ENCODE measurements at regions not wholly inside any gene's neighbourhood (a gene's known extent, or its start where the extent isn't known, plus 50 kb on each side); places are given as distances from the start of the nearest gene placed in this dataset.

DNA sequence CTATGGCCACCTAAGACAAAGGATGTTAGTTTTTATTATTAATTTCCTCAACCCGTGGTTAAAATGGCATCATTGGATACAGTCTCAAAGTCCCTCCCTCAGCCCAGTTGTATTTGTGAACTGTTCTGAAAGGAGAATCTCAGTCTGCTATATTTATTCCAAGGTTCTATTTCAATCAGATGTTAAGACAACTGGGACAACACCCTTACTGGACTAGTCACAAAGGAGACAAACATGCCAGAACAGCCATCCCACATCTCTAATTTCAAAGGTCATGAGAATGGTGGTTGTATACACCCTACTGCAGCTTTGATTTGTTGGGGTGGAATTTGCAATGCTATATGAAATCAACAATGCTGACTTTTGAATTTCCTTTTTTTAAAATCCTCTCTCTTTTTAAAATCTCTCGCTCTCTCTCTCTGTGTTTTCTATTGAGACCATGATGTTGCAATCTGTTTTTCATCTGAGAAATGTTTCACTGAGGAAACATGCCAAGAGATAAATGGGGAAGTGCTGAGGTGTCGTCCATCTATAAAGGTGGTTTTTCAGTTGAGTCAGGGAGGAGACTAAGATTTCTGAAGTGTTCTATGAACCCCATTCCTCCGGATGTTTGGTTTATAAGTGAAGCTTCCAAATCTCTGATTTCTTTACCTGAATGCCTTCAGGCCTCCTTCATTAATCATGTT is 201.5 kb upstream of the GATB start:
- DNase-seq = no peak

DNA sequence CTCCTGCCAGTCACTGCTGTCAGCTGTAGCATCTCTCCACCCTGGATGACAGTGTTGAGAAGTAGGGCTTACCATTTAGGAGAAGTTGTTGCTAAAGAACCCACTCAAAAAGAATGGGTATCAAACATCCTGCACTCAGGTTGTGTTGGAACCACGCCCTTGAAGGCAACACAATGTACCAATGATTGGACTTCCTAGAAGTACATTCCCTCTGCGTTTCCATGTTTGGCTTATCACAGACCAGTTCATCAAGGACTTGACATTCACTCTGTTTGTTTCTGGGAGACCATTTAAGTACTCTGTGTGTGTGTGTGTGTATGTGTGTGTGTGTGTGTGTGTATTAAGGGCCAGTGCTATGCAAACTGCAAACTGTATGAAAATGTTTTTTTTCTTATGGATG is 200.6 kb upstream of the GATB start:
- DNase-seq = no peak

DNA sequence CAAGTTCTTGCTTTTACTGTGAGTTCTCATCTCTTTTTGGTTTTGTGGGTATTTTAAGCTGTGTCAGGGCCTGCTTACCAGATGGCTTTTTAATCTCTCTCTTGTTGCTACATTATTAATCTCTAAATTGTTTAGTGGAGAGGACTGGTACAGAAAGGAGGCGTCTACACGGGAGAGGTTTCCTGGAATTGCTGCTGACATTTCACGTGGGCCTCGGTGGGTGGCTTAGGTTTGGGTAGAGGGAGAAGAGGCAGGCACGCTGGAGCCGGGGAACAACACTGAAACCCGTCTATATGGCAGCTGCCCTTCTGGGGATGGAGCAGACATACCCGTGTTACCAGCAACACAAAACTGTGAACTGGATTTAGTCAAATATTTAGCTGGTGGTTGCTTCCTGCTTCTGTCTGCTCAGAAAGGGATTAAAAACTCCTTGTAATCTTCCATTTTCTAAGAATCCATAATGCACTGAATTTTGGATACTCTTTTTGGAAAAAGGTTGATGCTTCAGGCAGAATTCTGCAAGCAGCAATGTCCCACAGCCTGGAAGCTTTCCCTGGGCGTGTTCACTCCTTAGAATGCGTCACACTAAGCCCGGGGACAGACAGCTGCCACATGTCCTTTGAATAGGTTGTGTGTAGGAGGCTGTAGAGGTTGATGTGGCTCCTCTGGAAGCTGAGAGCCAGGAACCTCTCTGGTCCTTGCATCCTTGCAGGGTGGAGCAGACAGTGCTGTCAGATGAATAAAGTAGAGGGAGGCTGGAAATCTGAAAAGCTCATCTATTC is 199.8 kb upstream of the GATB start:
- no peak for DNase-seq

DNA sequence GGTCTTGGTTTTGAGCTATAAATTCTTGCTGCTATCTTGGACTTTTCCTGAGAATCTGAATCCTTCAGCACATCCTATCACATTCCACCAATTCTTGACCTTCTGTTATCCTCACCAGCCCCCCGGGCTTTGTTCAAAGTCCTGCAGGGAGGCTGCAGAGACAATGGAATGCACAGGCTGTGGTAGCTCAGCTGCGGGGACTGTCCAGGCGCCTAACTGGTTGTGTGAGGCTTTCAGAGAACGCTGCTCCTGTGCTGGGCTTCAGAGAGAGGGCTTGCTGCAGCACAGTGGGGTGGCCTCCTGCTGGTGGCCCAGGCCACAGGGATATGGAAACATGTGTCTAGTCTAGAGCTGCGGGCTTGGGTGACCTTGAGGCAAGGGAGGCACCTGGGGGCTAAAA is 196.3 kb upstream of the GATB start:
- DNase-seq = peak; percentile 10

DNA sequence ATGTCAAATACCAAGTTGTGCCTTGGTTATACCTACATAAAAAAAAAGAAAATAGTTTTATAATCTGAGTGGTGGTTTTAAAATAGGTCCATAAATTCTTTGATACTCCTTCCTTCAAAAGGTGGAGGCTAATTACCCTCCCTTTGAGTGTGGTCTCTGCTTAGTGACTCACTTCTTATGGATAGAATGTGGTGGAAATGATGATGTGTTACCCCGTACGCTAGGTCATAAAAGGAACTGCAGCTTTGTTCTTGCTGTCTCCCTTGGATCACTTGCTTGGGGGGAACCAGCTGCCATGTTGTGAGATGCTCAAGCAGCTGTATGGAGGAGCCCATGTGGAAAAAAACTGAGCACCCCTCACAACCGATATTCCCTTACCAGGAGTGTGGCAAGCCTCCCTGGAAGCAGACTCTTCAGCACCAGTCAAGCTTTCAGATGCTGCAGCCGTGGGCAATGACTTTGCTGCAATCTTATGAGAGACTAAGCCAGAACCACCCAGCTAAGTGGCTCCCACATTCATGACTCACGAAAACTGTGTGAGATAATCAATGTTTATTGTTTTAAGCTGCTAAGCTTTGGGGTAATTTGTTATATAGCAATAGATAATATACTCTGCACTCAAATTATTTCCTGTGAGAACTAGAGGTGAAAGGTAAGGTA is 195.0 kb upstream of the GATB start:
- DNase-seq = no peak

DNA sequence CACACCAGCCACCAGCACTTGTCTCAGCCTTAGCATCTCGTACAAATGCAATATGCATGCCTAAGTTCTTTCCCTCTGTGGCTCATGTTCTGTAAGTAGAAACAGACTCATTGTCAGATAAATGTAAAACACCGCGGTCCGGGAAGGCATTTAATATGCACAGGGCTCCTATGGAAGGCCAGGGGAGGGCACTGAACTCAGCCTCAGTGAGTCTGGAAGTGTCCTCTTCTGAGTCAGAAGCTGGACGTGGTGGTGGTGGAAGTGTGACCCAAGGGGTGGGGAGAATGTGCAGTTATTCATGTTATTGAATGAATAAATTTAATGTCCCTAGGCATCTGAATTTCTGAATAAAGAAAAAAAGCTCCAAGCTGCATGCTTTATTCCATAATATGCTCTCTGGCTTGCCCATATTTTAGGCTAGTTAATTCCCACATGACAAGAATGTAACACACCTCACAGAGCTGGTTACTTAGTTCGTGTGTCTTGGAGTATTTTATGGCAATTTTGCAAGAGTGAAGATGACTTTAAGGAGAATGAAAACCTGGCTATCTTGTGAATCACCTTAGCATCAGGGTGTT is 193.1 kb upstream of the GATB start:
- no peak for DNase-seq

DNA sequence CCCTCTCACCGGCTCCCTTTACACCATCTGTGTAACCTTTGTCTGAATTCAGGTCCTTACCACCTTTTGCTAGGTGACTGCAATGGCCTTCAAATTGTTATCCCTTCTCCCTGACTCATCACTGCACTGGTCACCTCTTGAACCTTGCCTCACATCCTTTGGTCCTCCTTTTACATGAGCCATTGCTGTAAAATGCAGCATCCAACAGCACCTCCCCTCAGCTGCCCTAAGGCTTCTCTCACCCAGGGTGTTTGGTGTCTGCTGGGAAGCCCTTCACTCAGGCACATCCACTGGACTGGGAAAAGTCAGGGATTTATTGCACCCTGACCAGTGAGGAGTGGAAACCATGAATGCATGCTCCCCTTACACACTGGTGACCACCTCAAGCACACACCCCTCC is 192.5 kb upstream of the GATB start:
- DNase-seq = no peak

DNA sequence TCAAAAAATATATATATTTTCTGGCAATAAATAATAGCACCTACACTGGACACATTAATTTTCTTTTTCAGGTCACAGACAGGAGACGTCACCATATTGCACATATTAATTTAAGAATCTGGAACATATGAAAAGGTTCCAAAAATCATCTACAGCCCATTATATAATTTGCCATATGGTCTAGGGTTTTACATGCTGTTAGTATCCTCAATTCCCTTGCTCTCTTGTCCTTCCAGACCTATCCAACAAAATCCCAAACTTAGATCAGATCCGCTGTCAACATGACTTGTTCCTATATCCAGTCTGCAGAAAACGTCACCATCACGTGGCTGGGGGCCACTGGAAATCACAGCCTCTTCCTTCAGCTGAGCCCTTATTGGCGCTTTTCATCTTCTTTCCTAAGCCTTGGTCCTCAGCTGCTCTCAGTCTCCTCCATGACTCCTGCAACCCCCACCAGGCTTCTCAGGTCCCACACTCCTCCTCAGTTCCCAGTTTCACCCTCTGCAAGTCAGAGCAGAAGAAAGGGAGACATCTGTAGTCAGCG is 192.0 kb upstream of the GATB start:
- DNase-seq = no peak

DNA sequence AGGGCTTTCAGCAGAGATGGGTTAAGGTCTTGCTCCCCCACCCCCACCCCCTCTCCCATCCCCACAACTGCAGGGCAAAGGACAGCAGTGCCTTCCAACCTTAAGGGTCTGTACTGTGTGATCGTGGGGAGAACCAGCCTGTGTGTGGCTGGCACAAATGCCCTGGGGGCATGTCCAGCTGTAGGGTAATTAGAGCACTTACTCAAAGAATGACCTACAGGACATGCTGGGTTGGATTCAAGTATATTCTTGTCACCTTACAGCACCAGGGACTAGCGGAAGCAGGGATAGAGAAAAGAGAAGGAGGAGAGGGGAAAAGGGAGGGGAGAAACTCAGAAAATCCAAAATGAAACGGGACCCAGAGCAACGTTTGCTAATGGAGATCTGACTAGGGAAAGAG is 191.3 kb upstream of the GATB start:
- DNase-seq = no peak

DNA sequence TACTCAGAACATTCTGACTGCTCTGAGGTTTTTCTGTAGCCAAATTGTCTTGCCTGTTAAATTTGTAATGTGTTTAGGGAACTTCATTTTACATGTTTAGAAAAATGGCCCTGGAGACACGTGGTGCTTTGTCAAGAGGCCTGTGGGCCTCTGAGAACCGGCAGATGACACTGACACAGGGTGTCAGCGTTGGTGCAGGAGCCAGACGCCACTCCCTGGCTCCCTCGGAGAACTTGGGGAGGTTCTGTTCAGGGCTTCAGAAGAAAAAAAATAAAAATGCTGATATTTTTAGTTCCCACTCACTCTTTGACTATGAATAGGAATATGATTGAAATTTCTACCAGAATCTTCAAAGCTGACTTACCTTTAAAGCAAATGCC is 190.9 kb upstream of the GATB start:
- no peak for DNase-seq

DNA sequence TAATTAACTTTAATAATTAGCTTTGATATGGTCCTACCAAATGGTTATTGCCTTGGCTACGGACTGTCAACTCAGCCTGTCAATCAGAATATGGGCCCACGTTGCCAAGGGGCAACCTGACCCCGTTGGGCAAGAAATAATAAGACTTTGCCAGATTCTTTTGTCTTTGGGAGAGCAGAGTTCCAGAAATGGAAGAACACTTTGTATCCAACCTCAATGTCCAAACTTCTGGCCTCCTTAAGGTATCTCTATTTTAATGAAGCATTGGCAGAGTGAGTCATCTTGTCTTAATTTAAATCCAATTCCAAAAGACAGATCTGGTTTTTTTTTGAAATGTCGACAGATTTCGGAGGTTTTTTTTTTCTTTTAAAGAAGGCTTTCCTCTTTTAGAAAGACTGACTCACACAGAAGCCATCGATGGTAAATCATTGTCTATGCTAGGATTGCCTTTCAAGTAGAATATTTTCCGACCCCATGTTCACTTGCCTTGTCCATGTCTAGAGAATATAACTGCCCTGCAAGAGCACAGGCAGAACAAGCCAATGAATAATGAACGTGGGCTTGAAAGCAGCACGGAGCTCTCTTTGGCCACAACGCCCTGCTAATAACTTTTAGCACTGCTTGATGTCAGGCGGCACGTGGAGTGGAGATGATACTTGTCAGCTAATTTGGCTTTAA is 190.3 kb upstream of the GATB start:
- no peak for DNase-seq

DNA sequence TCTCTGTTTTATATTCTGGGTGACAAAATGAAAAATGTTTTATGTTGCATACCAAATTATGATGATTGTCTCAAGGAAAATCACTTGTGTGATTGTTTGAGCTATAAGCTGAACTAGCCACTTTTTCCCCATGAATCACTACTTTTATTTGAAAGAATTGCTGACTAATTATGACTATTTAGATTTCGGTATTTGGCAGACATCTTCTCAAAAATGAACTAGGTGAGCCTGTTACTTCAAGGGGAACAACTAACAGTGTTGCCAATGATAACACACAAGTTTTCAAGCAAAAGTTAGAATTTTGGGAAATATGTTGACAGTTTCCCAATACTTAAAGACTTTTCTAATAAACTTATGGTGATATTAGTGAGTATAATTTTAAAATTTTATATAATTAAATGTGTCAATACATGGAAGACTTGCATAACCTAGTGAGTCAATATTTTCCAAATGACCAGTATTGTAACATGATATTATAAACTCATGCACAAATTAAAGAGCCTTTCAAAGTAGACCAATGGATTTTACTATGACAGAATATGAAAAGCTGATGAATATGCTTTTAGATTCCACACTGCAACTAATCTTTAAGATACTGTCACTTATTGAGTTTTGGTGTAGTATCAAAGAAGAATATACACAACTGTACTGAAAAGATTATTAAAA is 187.7 kb upstream of the GATB start:
- DNase-seq = no peak

DNA sequence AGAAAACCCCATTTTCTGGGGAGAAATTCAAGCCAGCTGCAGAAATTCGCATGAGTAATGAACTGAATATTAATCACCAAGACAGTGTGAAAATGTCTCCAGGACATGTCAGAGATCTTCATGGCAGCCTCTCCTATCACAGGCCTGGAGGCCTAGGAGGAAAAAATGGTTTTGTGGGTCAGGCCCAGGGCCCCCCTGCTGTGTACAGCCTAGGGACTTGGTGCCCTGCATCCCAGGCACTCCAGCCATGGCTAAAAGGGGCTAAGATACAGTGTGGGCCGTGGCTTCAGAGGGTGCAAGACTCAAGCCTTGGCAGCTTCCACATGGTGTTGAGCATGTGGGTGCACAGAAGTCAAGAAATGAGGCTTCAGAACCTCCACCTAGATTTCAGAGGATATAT is 185.9 kb upstream of the GATB start:
- no peak for DNase-seq

DNA sequence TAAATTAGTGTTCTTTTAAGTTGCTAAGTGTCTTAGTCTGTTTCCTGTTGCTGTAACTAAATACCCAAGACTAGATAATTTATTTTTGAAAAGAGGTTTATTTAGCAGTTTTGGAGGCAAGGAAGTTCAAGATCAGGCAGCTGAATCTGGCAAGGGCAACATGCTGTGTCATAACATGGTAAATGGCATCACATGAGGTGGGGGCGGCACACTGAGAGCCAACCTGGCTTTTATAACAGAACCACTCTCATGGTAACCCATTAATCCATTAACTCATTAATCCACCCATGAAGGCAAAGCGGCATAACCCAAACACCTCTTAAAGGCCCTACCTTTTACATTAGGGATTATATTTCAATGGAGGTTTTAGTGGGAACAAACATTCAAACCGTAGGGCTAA is 182.2 kb upstream of the GATB start:
- DNase-seq = no peak

DNA sequence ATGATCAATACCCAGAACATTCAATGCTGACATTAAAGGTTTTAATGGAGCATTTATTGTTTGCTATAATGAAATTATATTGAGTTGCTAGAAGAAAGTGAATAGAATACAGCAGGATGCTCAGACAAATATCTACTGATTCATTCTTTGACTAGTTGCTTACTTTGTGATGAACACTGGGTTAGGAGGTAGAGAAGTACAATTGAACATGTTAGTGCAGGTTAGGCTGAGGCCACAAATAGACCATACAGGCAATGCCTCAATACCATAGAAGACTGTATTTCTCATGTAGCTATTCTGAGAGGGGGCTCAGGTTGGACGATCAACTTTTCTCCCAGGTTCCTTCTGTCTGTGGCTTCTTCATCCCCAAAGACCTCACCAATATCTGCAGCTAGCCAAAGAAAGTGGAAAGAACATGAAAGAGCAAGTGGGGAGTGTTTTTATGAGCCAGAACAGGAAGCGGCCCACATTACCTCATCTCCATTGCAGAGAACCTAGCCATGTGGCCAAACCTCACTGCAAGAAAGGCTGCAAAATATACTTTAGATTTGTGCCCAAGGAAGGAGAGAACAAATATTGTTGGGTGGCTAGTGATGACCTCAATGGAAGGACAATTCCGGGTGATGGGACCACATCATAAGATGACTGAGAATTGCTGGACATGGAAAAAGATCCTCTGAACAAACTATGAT is 180.3 kb upstream of the GATB start:
- no peak for DNase-seq

DNA sequence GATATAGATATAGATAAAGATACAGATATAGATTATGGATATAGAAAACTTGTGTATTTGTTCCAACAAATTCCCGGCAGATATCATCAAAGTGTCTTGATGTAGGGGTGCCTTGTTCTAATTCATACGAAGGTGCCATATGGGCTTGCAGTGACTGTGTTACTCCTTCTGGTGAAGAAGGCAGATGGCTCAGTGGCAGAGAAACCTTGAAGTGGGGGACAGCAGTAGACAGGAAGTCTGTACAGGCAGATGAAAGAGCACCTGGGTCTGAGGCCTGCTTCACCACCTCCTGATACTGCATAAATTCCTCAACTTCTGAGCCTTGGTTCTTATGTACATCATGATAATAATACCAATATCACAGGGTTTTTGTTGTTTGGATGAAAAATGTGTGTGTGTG is 179.5 kb upstream of the GATB start:
- no peak for DNase-seq

DNA sequence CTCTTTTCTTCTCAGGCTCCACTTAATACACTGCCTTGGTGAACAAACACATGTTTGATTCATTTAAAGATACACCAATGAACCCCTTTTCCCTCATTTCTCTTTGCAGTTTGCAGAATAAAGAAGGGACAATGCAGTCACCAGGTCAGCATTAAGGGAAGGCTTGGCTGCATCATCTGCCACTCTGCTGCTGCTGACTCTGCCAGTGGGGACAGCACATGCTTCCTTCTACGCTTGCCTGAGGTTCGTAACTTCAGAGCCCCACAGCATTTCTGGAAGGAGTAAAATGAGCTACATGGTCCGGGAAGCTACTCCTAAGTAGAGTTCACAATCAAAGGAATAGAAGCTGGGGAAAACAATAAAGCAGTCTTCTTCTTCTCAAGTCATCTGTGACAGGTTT is 178.9 kb upstream of the GATB start:
- no peak for DNase-seq

DNA sequence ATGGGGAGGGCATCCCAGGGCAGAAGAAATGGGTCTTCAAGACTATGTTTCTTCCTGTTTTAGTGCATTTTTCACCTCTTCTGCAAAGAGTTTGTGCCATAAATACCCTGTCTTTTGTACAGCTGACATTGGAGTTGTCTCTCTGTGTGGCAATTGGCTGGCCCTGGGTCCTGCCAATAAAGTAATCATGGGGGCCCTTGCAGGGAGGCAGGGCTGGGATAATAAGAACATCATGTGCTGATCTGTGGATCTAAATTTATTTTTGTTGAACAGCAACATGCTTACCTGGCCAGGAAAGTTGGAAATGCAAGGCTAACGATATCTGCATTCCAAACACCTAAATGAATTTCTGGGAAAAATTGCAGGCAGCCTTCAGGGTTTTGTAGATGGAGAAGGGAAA is 174.6 kb upstream of the GATB start:
- no peak for DNase-seq

DNA sequence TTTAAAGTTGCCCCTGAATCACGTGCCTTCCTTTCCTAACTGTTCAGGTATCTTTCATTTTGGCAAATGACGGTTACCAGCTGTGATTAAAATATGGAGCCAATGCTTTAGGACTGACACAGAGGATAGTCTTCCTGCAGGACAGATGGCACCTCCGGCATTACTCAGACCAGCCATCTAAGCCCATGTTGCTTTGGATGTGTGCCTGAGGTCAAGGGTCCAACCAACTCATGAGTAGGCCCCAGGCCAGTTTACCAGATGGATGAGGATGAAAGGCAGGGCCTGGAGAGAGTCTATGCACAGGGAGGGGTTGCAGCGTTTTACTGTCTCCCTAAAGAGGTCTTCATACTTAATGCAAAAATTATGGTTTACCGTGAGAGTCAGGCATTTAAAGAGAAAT is 174.0 kb upstream of the GATB start:
- no peak for DNase-seq

DNA sequence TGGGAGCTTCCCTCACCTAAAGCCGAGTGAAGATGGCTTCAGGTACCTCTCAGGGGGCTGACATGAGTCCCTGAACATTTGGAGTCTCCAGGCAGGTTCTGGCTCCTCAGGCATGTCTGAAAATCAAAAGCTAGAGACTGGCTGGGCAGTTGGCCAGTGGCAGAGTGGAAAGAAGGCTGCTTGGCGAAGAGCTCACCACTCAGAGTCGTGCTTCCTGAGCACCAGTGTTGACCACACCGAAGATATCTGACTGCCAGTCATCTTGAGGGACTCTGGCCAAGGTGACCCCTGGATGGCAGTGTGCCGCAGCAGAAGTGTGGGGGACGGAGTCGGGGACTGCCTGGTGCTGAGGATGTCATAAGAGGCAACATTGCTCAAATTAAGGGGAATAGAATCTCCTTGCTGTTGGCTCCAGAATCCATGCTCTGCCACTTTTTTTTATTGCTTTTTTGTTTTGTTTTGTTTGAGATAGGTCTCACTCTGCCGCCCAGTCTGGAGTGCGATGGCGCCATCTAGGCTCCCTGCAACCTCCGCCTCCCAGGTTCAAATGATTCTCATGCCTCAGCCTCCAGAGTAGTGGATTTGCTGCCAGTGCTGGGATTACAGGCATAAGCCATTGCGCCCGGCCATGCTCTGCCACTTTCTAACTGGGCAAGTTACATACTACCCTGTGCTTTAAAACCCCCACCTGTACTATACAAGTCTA is 172.5 kb upstream of the GATB start:
- DNase-seq = no peak

DNA sequence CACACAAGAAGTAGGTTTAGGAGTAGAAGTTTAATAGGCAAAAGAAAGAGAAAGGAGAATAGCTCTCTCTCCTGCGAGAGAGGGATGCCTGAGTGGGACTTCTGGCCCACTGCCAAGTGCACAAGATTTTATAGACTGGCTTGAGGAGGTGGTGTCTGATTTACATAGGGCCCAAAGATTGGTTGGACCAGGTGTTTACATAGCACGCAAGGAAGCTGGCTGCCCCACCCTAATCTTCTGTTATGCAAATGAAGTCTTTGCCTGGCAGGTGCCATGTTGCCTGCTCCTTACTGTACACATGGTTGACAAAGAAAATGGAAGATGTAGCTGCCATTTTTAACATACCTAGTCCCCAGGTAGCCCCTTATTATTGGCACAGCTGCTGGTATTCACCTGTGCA is 170.8 kb upstream of the GATB start:
- DNase-seq = no peak

All from fibroblast of skin of scalp (primary cell).